ENCODE measurements at regions not wholly inside any gene's neighbourhood (a gene's known extent, or its start where the extent isn't known, plus 50 kb on each side); places are given as distances from the start of the nearest gene placed in this dataset.

- DNase-seq (ENCODE audit: low read depth), result no peak
These were observed 150.7 kb downstream of the OPN5 start for GRCh38 chr6:47932575-47932974.

GRCh38 chr6:47924001-47924400 lies 142.2 kb downstream of the OPN5 start:
- no peak for DNase-seq (ENCODE audit: low read depth)

GRCh38 chr6:47922391-47922790 lies 140.6 kb downstream of the OPN5 start:
- DNase-seq (ENCODE audit: low read depth), result no peak

- DNase-seq (ENCODE audit: low read depth), result no peak
These were observed 138.0 kb downstream of the OPN5 start for GRCh38 chr6:47919875-47920274.

GRCh38 chr6:47917811-47918210 lies 136.0 kb downstream of the OPN5 start:
- no peak for DNase-seq (ENCODE audit: low read depth)

GRCh38 chr6:47917202-47917601 lies 135.4 kb downstream of the OPN5 start:
- DNase-seq (ENCODE audit: low read depth), result no peak

- DNase-seq (ENCODE audit: low read depth), result no peak
These were observed 133.2 kb downstream of the OPN5 start for GRCh38 chr6:47915017-47915416.

- DNase-seq (ENCODE audit: low read depth), result no peak
These were observed 126.4 kb downstream of the OPN5 start for GRCh38 chr6:47908271-47908670.

- no peak for DNase-seq (ENCODE audit: low read depth)
These were observed 123.9 kb downstream of the OPN5 start for GRCh38 chr6:47905717-47906116.

GRCh38 chr6:47897247-47897646 lies 115.4 kb downstream of the OPN5 start:
- no peak for DNase-seq (ENCODE audit: low read depth)

GRCh38 chr6:47890326-47890875 lies 108.6 kb downstream of the OPN5 start:
- no peak for DNase-seq (ENCODE audit: low read depth)

- no peak for DNase-seq (ENCODE audit: low read depth)
These were observed 97.2 kb downstream of the OPN5 start for GRCh38 chr6:47879015-47879414.

Data from Daoy (cell line).